GM12878 (cell line): ENCODE measurements at regions not wholly inside any gene's neighbourhood (a gene's known extent, or its start where the extent isn't known, plus 50 kb on each side); places are given as distances from the start of the nearest gene placed in this dataset.

ENCODE experiments used
- EZH2 ChIP-seq: IDR thresholded peaks from 2 replicates; pipeline ENCODE4 v1.6.1; 2012; ENCODE audit warnings: low read depth, mild to moderate bottlenecking, control low read depth, inconsistent platforms, low read length, borderline replicate concordance; ENCODE audit not compliant: control insufficient read depth
- USF2 ChIP-seq: IDR thresholded peaks from 2 replicates; pipeline ENCODE4 v1.6.1; 2011; ENCODE audit warnings: low read depth, low read length, improper control_type of control experiment, borderline replicate concordance

GRCh38 chr14:44385906-44386305 is 121.2 kb downstream of the FSCB start:
- TF ChIP-seq EZH2 (no peak), USF2 (no peak)
